HG03064 (cell line): ENCODE measurements at regions not wholly inside any gene's neighbourhood (a gene's known extent, or its start where the extent isn't known, plus 50 kb on each side); places are given as distances from the start of the nearest gene placed in this dataset.

Experiments used
- ATAC-seq: cut with Tn5 transposase; IDR thresholded peaks from one replicate; pipeline ENCODE4 v1.9.1; 2021; ENCODE audit warnings: low read depth; ENCODE audit not compliant: unreplicated experiment

GRCh38 chr15:98504998-98505397, 143.3 kb upstream of the IGF1R start:
- ATAC-seq = no peak

- no peak for ATAC-seq
Measured at GRCh38 chr15:98505611-98506031, 142.7 kb upstream of the IGF1R start.

- ATAC-seq = no peak
Measured at GRCh38 chr15:98506172-98506571, 142.2 kb upstream of the IGF1R start.

GRCh38 chr15:98506711-98507110, 141.6 kb upstream of the IGF1R start:
- no peak for ATAC-seq

GRCh38 chr15:98513428-98513986, 134.8 kb upstream of the IGF1R start:
- no peak for ATAC-seq

GRCh38 chr15:98514034-98514622, 134.2 kb upstream of the IGF1R start:
- ATAC-seq = no peak

- no peak for ATAC-seq
Measured at GRCh38 chr15:98518823-98519561, 129.3 kb upstream of the IGF1R start.

GRCh38 chr15:98519767-98520550, 128.4 kb upstream of the IGF1R start:
- ATAC-seq = no peak

- ATAC-seq = no peak
Measured at GRCh38 chr15:98522127-98522526, 126.2 kb upstream of the IGF1R start.

- no peak for ATAC-seq
Measured at GRCh38 chr15:98523912-98524662, 124.3 kb upstream of the IGF1R start.

GRCh38 chr15:98524838-98525660, 123.3 kb upstream of the IGF1R start:
- ATAC-seq = no peak

GRCh38 chr15:98525661-98526001, 122.7 kb upstream of the IGF1R start:
- ATAC-seq = no peak

GRCh38 chr15:98526094-98526493, 122.2 kb upstream of the IGF1R start:
- no peak for ATAC-seq

GRCh38 chr15:98528046-98528725, 120.2 kb upstream of the IGF1R start:
- no peak for ATAC-seq

GRCh38 chr15:98529205-98530145, 118.9 kb upstream of the IGF1R start:
- no peak for ATAC-seq

GRCh38 chr15:98530570-98530969, 117.8 kb upstream of the IGF1R start:
- ATAC-seq = no peak

GRCh38 chr15:98532063-98532462, 116.3 kb upstream of the IGF1R start:
- no peak for ATAC-seq

GRCh38 chr15:98536976-98537375, 111.4 kb upstream of the IGF1R start:
- no peak for ATAC-seq
